Mesothelial cell of epicardium (in vitro differentiated cells): ENCODE measurements at regions not wholly inside any gene's neighbourhood (a gene's known extent, or its start where the extent isn't known, plus 50 kb on each side); places are given as distances from the start of the nearest gene placed in this dataset.

Experiments
- DNase-seq, 2 experiments: peaks; one replicate each; pipeline ENCODE4 v3.0.0; 2021; ENCODE audit warnings: low spot score in 2 of 2; ENCODE audit not compliant: unreplicated experiment in 2 of 2
- H3K27ac Mint-ChIP-seq: 2 replicates; pipeline ENCODE4 v1.8.0; 2021; ENCODE audit warnings: mixed read lengths
- H3K27me3 Mint-ChIP-seq: 2 replicates; pipeline ENCODE4 v1.8.0; 2021; ENCODE audit warnings: low read depth, mixed read lengths
- H3K36me3 Mint-ChIP-seq: 2 replicates; pipeline ENCODE4 v1.8.0; 2021; ENCODE audit warnings: mixed read lengths
- H3K4me1 Mint-ChIP-seq: 2 replicates; pipeline ENCODE4 v1.8.0; 2021; ENCODE audit warnings: mixed read lengths
- H3K4me3 Mint-ChIP-seq: 2 replicates; pipeline ENCODE4 v1.8.0; 2021; ENCODE audit warnings: mild to moderate bottlenecking, moderate library complexity, mixed read lengths
- H3K9me3 Mint-ChIP-seq: 2 replicates; pipeline ENCODE4 v1.8.0; 2021; ENCODE audit warnings: mixed read lengths
- CTCF ChIP-seq: fragments of 200-600 bp; sonication (generic); IDR thresholded peaks from one replicate; pipeline ENCODE4 v1.5.0; 2021; ENCODE audit warnings: antibody characterized with exemption; ENCODE audit not compliant: unreplicated experiment

GRCh38 chr2:158905784-158906183 is 62.7 kb upstream of the TANC1 start:
- no peak for TF ChIP-seq CTCF
- H3K36me3 Mint-ChIP-seq = no peaks in the 10 kb centered on the region
- H3K9me3 Mint-ChIP-seq = no peaks in the 10 kb centered on the region
- H3K4me3 Mint-ChIP-seq = no peak overlapping the region
- no peak for DNase-seq
- no peaks in the 10 kb centered on the region for H3K27me3 Mint-ChIP-seq
- H3K4me1 Mint-ChIP-seq = peaks cover 44% of the 10 kb centered on the region
- peak overlapping the region; percentile 84 for H3K27ac Mint-ChIP-seq

- no peak overlapping the region for H3K27ac Mint-ChIP-seq
- no peaks in the 10 kb centered on the region for H3K36me3 Mint-ChIP-seq
- no peaks in the 10 kb centered on the region for H3K27me3 Mint-ChIP-seq
- peaks cover 45% of the 10 kb centered on the region for H3K4me1 Mint-ChIP-seq
- no peak overlapping the region for H3K4me3 Mint-ChIP-seq
- no peaks in the 10 kb centered on the region for H3K9me3 Mint-ChIP-seq
- DNase-seq = no peak
- no peak for TF ChIP-seq CTCF
These were observed 60.4 kb upstream of the TANC1 start for GRCh38 chr2:158907926-158908456.

- no peaks in the 10 kb centered on the region for H3K36me3 Mint-ChIP-seq
- no peak for TF ChIP-seq CTCF
- no peak overlapping the region for H3K4me3 Mint-ChIP-seq
- no peak for DNase-seq
- peaks cover 26% of the 10 kb centered on the region for H3K4me1 Mint-ChIP-seq
- no peak overlapping the region for H3K27ac Mint-ChIP-seq
- H3K27me3 Mint-ChIP-seq = no peaks in the 10 kb centered on the region
- no peaks in the 10 kb centered on the region for H3K9me3 Mint-ChIP-seq
These were observed 56.3 kb upstream of the TANC1 start for GRCh38 chr2:158912112-158912511.

GRCh38 chr2:158912765-158913164 is 55.7 kb upstream of the TANC1 start:
- Mint-ChIP-seq H3K4me1 (peaks cover 22% of the 10 kb centered on the region), H3K27me3 (no peaks in the 10 kb centered on the region), H3K27ac (no peak overlapping the region), H3K4me3 (no peak overlapping the region), H3K36me3 (no peaks in the 10 kb centered on the region), H3K9me3 (no peaks in the 10 kb centered on the region)
- TF ChIP-seq CTCF = no peak
- no peak for DNase-seq

- H3K4me1 Mint-ChIP-seq = peaks cover 24% of the 10 kb centered on the region
- DNase-seq = no peak
These were observed 54.4 kb upstream of the TANC1 start for GRCh38 chr2:158914066-158914465.

More at GRCh38 chr2:158914066-158914465, 54.4 kb upstream of the TANC1 start:
- Mint-ChIP-seq H3K27me3 (no peaks in the 10 kb centered on the region), H3K27ac (no peak overlapping the region), H3K4me3 (no peak overlapping the region), H3K9me3 (peaks cover 4% of the 10 kb centered on the region), H3K36me3 (no peaks in the 10 kb centered on the region)
- no peak for TF ChIP-seq CTCF
